K562 (cell line): ENCODE measurements at regions not wholly inside any gene's neighbourhood (a gene's known extent, or its start where the extent isn't known, plus 50 kb on each side); places are given as distances from the start of the nearest gene placed in this dataset.

ENCODE experiments used
- ATAC-seq: fragments of 200-7000 bp; cut with Tn5 transposase; 3 replicates; pipeline ENCODE4 v1.9.1; 2020; ENCODE audit warnings: moderate library complexity
- BruUV-seq: library from RNA; stranded (reverse); fragments of 400-500 nt; replicated peaks from 2 replicates; lab custom pipeline; 2021; lab: Mats Ljungman, UMichigan
- CTCF ChIA-PET: fragments of 300-600 bp; formaldehyde crosslinking; extraction: SDS; loops from one replicate; lab custom pipeline; 2021; ENCODE audit warnings: low intra/inter-chr PET ratio; lab: Yijun Ruan, JAX
- POLR2A ChIA-PET: fragments of 300-600, 350-650 bp; sonication (Branson Sonifier 250); formaldehyde crosslinking; extraction: SDS; loops from one replicate; lab custom pipeline; 2021; ENCODE audit warnings: antibody characterized with exemption, inconsistent platforms; lab: Yijun Ruan, JAX
- DNase-seq, 4 experiments: peaks; one replicate each; pipeline versions ENCODE4 v3.0.0 to v3.0.0-alpha.2; 2011 to 2018; ENCODE audit warnings: low spot score in 3 of 4, mixed read lengths in 3 of 4; ENCODE audit errors: extremely low read depth in 1 of 4
- FAIRE-seq: peaks from 2 replicates; lab custom pipeline; 2011; peaks lifted over from hg19 to GRCh38; lab: Jason Lieb, UNC
- H2AFZ ChIP-seq: 2 replicates; pipeline ENCODE4 v1.6.0; 2011; ENCODE audit warnings: low read depth, low read length, control low read depth, inconsistent platforms
- H3K27ac ChIP-seq: fragments of 200-600 bp; 3 replicates; pipeline ENCODE4 v1.8.0; 2011; ENCODE audit warnings: low read depth, mild to moderate bottlenecking, control low read depth, inconsistent platforms, low read length, moderate library complexity, mixed read lengths; ENCODE audit errors: extremely low read depth
- H3K27me3 ChIP-seq, 2 experiments: fragments of 300-600 bp in 1 of 2; 2 replicates in 1 of 2; 3 replicates in 1 of 2; pipeline versions ENCODE4 v1.6.0 to v1.8.0; 2011; ENCODE audit warnings: inconsistent platforms in 2 of 2, low read length in 2 of 2, mild to moderate bottlenecking in 1 of 2, mixed read lengths in 1 of 2, moderate library complexity in 1 of 2; ENCODE audit not compliant: control insufficient read depth in 2 of 2, insufficient read depth in 2 of 2
- H3K36me3 ChIP-seq: fragments of 300-600 bp; 3 replicates; pipeline ENCODE4 v1.8.0; 2011; ENCODE audit warnings: mild to moderate bottlenecking, low read length, inconsistent platforms; ENCODE audit not compliant: control insufficient read depth, insufficient read depth
- H3K4me1 ChIP-seq, 2 experiments: fragments of 200-600 bp in 1 of 2; replicated peaks in 1 of 2; 2 replicates in 1 of 2; 3 replicates in 1 of 2; pipeline versions ENCODE4 v1.5.1 to v1.8.0; 2011; ENCODE audit warnings: inconsistent platforms in 2 of 2, low read length in 2 of 2, mild to moderate bottlenecking in 1 of 2, mixed read lengths in 1 of 2, moderate library complexity in 1 of 2; ENCODE audit not compliant: control insufficient read depth in 2 of 2, insufficient read depth in 2 of 2
- H3K4me2 ChIP-seq: 2 replicates; pipeline ENCODE4 v1.6.1; 2011; ENCODE audit warnings: low read length, control low read depth, inconsistent platforms, mixed read lengths; ENCODE audit not compliant: insufficient read depth
- H3K4me3 ChIP-seq: fragments of 200-600 bp; sonication (generic), shearing (Covaris generic); 2 replicates; pipeline ENCODE4 v1.5.1; 2016; ENCODE audit warnings: control low read depth, inconsistent platforms
- H3K79me2 ChIP-seq: fragments of 200-600 bp; 3 replicates; pipeline ENCODE4 v1.8.0; 2011; ENCODE audit warnings: low read length, inconsistent platforms; ENCODE audit not compliant: control insufficient read depth, insufficient read depth
- H3K9ac ChIP-seq, 2 experiments: 2 replicates each; pipeline versions ENCODE4 v1.6.0 to v1.6.1; 2011; ENCODE audit warnings: low read depth in 2 of 2, low read length in 2 of 2, control low read depth in 1 of 2, inconsistent platforms in 1 of 2, mild to moderate bottlenecking in 1 of 2, mixed read lengths in 1 of 2; ENCODE audit not compliant: insufficient read depth in 1 of 2
- H3K9me1 ChIP-seq: one replicate; pipeline ENCODE4 v1.6.0; 2011; ENCODE audit warnings: inconsistent platforms, mild to moderate bottlenecking, low read length, moderate library complexity; ENCODE audit not compliant: control insufficient read depth, insufficient read depth
- H3K9me3 ChIP-seq: replicated peaks from 2 replicates; pipeline ENCODE4 v1.5.1; 2011; ENCODE audit warnings: low read depth, low read length, inconsistent platforms; ENCODE audit not compliant: control insufficient read depth, insufficient read depth
- H4K20me1 ChIP-seq: replicated peaks from 2 replicates; pipeline ENCODE4 v1.6.1; 2011; ENCODE audit warnings: low read length, inconsistent platforms, mixed read lengths; ENCODE audit not compliant: control insufficient read depth, insufficient read depth
- GABPB2 ChIP-seq: fragments of 250-450 bp; sonication (Bioruptor Pico); conservative IDR thresholded peaks from 2 replicates; pipeline ENCODE4 v1.5.1; 2021; ENCODE audit warnings: mild to moderate bottlenecking
- MEIS2 ChIP-seq: fragments of 450-650 bp; IDR thresholded peaks from 2 replicates; pipeline ENCODE4 v1.6.1; 2014; ENCODE audit warnings: mild to moderate bottlenecking; ENCODE audit not compliant: partially characterized antibody
- MTA1 ChIP-seq: fragments of 450-650 bp; IDR thresholded peaks from 2 replicates; pipeline ENCODE4 v1.6.1; 2017; ENCODE audit warnings: borderline replicate concordance
- NUFIP1 ChIP-seq: fragments of 450-650 bp; IDR thresholded peaks from 2 replicates; pipeline ENCODE4 v1.6.1; 2018; ENCODE audit not compliant: partially characterized antibody
- PYGO2 ChIP-seq: fragments of 450-650 bp; IDR thresholded peaks from 2 replicates; pipeline ENCODE4 v1.6.1; 2016; ENCODE audit warnings: mild to moderate bottlenecking, missing genetic modification characterization, moderate library complexity, missing compliant biosample characterization
- ZFP36 ChIP-seq: fragments of 150-350 bp; IDR thresholded peaks from 2 replicates; pipeline ENCODE4 v1.6.1; 2018; ENCODE audit warnings: low read length, low read depth; ENCODE audit not compliant: partially characterized antibody
- ZNF408 ChIP-seq: fragments of 250-450 bp; sonication (Bioruptor Pico); IDR thresholded peaks from 2 replicates; pipeline ENCODE4 v1.4.0; 2020; ENCODE audit warnings: low read depth, mild to moderate bottlenecking, moderate library complexity
- WGBS: fragments of 100-300 bp; shearing (Covaris generic); methylation state at CpG from one replicate; pipeline ENCODE4 v1.1.6; 2016; ENCODE audit warnings: low coverage, mixed read lengths; ENCODE audit not compliant: insufficient coverage; ENCODE audit errors: missing lambda C conversion rate; 5-methylcytosine and 5-hydroxymethylcytosine counted together
- in situ Hi-C: fragments of 300-500 bp; cut with MboI; formaldehyde crosslinking; loops from 4 replicates; pipeline ENCODE4 v1.15.0; 2018; ENCODE audit warnings: inconsistent platforms, mixed read lengths
- intact Hi-C: fragments of 100-400 bp; cut with micrococcal nuclease; formaldehyde crosslinking; loops from 2 replicates; pipeline ENCODE4 v1.14.2; 2022
- TF ChIP-seq, protein P1 (sequence below): sonication (generic); formaldehyde crosslinking; IDR thresholded peaks from 2 replicates; pipeline ENCODE4 v1.8.1; 2023; ENCODE audit warnings: mild to moderate bottlenecking, missing genetic modification reagents
- TF ChIP-seq, protein P2 (sequence below): sonication (generic); formaldehyde crosslinking; IDR thresholded peaks from 2 replicates; pipeline ENCODE4 v1.5.0; 2020; ENCODE audit warnings: missing genetic modification reagents
- TF ChIP-seq, protein P3 (sequence below): fragments of 250-450 bp; sonication (Bioruptor Pico); IDR thresholded peaks from 2 replicates; pipeline ENCODE4 v1.5.0; 2022; ENCODE audit warnings: mild to moderate bottlenecking

DNA sequence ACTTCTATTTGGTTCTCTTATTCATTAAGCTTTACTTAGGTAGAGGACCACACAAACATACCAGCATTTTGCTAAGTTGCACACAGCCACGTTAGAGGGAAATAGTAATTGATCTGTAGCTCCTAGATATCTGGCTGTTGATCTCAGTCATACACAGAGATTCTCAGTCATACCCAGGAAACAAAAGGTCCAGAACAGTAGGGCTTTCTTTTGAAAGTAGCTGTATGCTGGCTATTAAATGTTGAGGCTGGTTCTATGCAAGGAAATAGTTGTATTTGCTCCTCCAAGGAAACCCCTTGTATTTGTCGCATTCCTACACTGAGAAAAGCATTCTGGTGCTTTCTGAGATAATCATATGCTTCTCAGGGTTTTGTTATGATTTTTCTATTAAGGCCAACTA, 523.8 kb downstream of the SOX2 start (continued):
- TF ChIP-seq, protein P1, sequence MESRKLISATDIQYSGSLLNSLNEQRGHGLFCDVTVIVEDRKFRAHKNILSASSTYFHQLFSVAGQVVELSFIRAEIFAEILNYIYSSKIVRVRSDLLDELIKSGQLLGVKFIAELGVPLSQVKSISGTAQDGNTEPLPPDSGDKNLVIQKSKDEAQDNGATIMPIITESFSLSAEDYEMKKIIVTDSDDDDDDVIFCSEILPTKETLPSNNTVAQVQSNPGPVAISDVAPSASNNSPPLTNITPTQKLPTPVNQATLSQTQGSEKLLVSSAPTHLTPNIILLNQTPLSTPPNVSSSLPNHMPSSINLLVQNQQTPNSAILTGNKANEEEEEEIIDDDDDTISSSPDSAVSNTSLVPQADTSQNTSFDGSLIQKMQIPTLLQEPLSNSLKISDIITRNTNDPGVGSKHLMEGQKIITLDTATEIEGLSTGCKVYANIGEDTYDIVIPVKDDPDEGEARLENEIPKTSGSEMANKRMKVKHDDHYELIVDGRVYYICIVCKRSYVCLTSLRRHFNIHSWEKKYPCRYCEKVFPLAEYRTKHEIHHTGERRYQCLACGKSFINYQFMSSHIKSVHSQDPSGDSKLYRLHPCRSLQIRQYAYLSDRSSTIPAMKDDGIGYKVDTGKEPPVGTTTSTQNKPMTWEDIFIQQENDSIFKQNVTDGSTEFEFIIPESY (CRISPR knock-in tag), result no peak
- no peak for TF ChIP-seq GABPB2 (CRISPR knock-in tag)
- TF ChIP-seq, all 486 proteins: peak for 0

DNA sequence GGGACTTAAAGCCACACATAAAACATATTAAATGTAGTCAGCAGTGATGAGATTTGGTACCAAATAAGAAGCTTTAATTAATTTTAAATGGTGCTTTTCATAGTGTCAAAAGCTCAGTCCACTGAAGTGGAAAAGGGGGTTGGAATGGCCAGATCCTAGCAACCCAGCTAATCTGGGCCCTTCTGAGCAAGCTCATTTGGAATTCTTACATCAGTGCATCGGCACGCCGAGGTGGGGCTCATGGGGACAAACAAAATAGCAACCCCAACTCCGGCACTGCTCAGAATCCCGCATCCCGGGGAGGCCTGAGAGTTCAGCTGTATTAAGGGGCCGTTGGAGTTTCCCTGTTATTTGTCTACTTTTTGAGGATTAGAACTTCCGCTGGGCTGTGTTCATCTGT, 526.4 kb downstream of the SOX2 start:
- Histone ChIP-seq H3K9me1 (no peaks in the 10 kb centered on the region), H3K9me3 (no peaks in the 10 kb centered on the region), H3K27me3 (no peaks in the 10 kb centered on the region), H4K20me1 (no peaks in the 10 kb centered on the region), H3K36me3 (no peaks in the 10 kb centered on the region), H3K79me2 (no peaks in the 10 kb centered on the region), H3K27ac (no peak overlapping the region), H3K9ac (no peak overlapping the region), H3K4me2 (no peak overlapping the region), H3K4me3 (no peak overlapping the region), H2AFZ (no peak overlapping the region), H3K4me1 (no peaks in the 10 kb centered on the region; a peak in 1 of 5 replicates)
- BruUV-seq, result no TSS peak
- ATAC-seq, result no peak
- FAIRE-seq, result no peak
- in situ Hi-C loops (no loop called here), intact Hi-C loops (no loop called here)
- CTCF ChIA-PET, result no interaction called here
- under 1% methylated on average over 8 of the region's 8 CpGs for WGBS
- POLR2A ChIA-PET, result interaction anchor here (0.7 kb wide), 1 partner anchor 13 kb away, joined by 3 read pairs; no protein-coding TSS in a partner anchor
- no peak for DNase-seq
- no peak for TF ChIP-seq MTA1
- TF ChIP-seq, protein P2, sequence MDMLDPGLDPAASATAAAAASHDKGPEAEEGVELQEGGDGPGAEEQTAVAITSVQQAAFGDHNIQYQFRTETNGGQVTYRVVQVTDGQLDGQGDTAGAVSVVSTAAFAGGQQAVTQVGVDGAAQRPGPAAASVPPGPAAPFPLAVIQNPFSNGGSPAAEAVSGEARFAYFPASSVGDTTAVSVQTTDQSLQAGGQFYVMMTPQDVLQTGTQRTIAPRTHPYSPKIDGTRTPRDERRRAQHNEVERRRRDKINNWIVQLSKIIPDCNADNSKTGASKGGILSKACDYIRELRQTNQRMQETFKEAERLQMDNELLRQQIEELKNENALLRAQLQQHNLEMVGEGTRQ (CRISPR knock-in tag), result no peak
- TF ChIP-seq, protein P3, sequence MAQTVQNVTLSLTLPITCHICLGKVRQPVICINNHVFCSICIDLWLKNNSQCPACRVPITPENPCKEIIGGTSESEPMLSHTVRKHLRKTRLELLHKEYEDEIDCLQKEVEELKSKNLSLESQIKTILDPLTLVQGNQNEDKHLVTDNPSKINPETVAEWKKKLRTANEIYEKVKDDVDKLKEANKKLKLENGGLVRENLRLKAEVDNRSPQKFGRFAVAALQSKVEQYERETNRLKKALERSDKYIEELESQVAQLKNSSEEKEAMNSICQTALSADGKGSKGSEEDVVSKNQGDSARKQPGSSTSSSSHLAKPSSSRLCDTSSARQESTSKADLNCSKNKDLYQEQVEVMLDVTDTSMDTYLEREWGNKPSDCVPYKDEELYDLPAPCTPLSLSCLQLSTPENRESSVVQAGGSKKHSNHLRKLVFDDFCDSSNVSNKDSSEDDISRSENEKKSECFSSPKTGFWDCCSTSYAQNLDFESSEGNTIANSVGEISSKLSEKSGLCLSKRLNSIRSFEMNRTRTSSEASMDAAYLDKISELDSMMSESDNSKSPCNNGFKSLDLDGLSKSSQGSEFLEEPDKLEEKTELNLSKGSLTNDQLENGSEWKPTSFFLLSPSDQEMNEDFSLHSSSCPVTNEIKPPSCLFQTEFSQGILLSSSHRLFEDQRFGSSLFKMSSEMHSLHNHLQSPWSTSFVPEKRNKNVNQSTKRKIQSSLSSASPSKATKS (CRISPR knock-in tag), result no peak
- TF ChIP-seq ZFP36, result no peak
- TF ChIP-seq, protein P1 (CRISPR knock-in tag), result no peak
- no peak for TF ChIP-seq ZNF408 (CRISPR knock-in tag)
- no peak for TF ChIP-seq NUFIP1
- TF ChIP-seq MEIS2, result no peak
- TF ChIP-seq PYGO2 (tag), result no peak
